GM12878 (cell line): ENCODE measurements at regions not wholly inside any gene's neighbourhood (a gene's known extent, or its start where the extent isn't known, plus 50 kb on each side); places are given as distances from the start of the nearest gene placed in this dataset.

Source experiments
- ATAC-seq: fragments of 200-7000 bp; cut with Tn5 transposase; 3 replicates; pipeline ENCODE4 v1.9.1; 2020; ENCODE audit warnings: mild to moderate bottlenecking, moderate library complexity
- BruUV-seq: library from RNA; stranded (reverse); fragments of 400-500 nt; replicated peaks from 2 replicates; lab custom pipeline; 2021; lab: Mats Ljungman, UMichigan
- CTCF ChIA-PET: fragments of 300-600 bp; sonication (Branson Sonifier 250); formaldehyde crosslinking; extraction: SDS; loops from one replicate; lab custom pipeline; 2021; ENCODE audit warnings: inconsistent platforms; lab: Yijun Ruan, JAX
- POLR2A ChIA-PET: fragments of 350-600 bp; formaldehyde crosslinking; extraction: SDS; loops from one replicate; lab custom pipeline; 2021; ENCODE audit warnings: inconsistent platforms; lab: Charles Lee
- RAD21 ChIA-PET: fragments of 300-600 bp; sonication (Branson Sonifier 250); formaldehyde crosslinking; loops from one replicate; lab custom pipeline; 2023; ENCODE audit warnings: antibody characterized with exemption; ENCODE audit not compliant: unreplicated experiment; lab: Charles Lee
- SMC1A ChIA-PET: fragments of 300-600 bp; sonication (Branson Sonifier 250); formaldehyde crosslinking; loops from one replicate; lab custom pipeline; 2023; ENCODE audit not compliant: unreplicated experiment, uncharacterized antibody; lab: Charles Lee
- DNase-seq: peaks from one replicate; pipeline ENCODE4 v3.0.0-alpha.2; 2011; ENCODE audit warnings: low read depth, low spot score
- FAIRE-seq: peaks from 3 replicates; lab custom pipeline; 2011; peaks lifted over from hg19 to GRCh38; lab: Jason Lieb, UNC
- H2AFZ ChIP-seq: 2 replicates; pipeline ENCODE4 v1.6.0; 2011; ENCODE audit warnings: low read depth, low read length, control low read depth; ENCODE audit not compliant: control insufficient read depth
- H3K27ac ChIP-seq: 2 replicates; pipeline ENCODE4 v1.5.1; 2011; ENCODE audit warnings: control low read depth; ENCODE audit not compliant: control insufficient read depth, insufficient read depth
- H3K27me3 ChIP-seq, 2 experiments: replicated peaks in 1 of 2; 2 replicates each; pipeline versions ENCODE4 v1.6.0 to v1.6.1; 2011; ENCODE audit warnings: low read length in 1 of 2; ENCODE audit not compliant: control insufficient read depth in 2 of 2, insufficient read depth in 2 of 2
- H3K36me3 ChIP-seq, 2 experiments: 2 replicates each; pipeline ENCODE4 v1.5.1; 2011; ENCODE audit warnings: low read length in 1 of 2; ENCODE audit not compliant: control insufficient read depth in 2 of 2, insufficient read depth in 2 of 2
- H3K4me1 ChIP-seq: 2 replicates; pipeline ENCODE4 v1.6.1; 2011; ENCODE audit warnings: mild to moderate bottlenecking, low read length, moderate library complexity, mixed read lengths; ENCODE audit not compliant: control insufficient read depth, insufficient read depth
- H3K4me2 ChIP-seq: 2 replicates; pipeline ENCODE4 v1.6.0; 2011; ENCODE audit warnings: control low read depth; ENCODE audit not compliant: control insufficient read depth, insufficient read depth
- H3K4me3 ChIP-seq: fragments of 200-600 bp; sonication (generic); 2 replicates; pipeline ENCODE4 v1.5.1; 2016
- H3K79me2 ChIP-seq: 2 replicates; pipeline ENCODE4 v1.6.0; 2011; ENCODE audit warnings: low read length; ENCODE audit not compliant: control insufficient read depth, insufficient read depth
- H3K9ac ChIP-seq: 2 replicates; pipeline ENCODE4 v1.8.0; 2011; ENCODE audit warnings: low read length, control low read depth, mixed read lengths; ENCODE audit not compliant: control insufficient read depth, insufficient read depth
- H3K9me3 ChIP-seq: replicated peaks from 3 replicates; pipeline ENCODE4 v1.5.1; 2011; ENCODE audit warnings: mild to moderate bottlenecking, low read length; ENCODE audit not compliant: control insufficient read depth, insufficient read depth
- H4K20me1 ChIP-seq: 2 replicates; pipeline ENCODE4 v1.6.0; 2011; ENCODE audit not compliant: control insufficient read depth, insufficient read depth
- GABPA ChIP-seq: IDR thresholded peaks from 2 replicates; pipeline ENCODE4 v1.6.1; 2014; ENCODE audit warnings: antibody characterized with exemption, low read depth, mild to moderate bottlenecking, inconsistent platforms
- IRF4 ChIP-seq: IDR thresholded peaks from 2 replicates; pipeline ENCODE4 v1.6.1; 2011; ENCODE audit warnings: low read depth, low read length
- KLF5 ChIP-seq: fragments of 450-650 bp; IDR thresholded peaks from 2 replicates; pipeline ENCODE4 v1.6.1; 2014; ENCODE audit warnings: mild to moderate bottlenecking; ENCODE audit not compliant: partially characterized antibody
- MEF2B ChIP-seq: fragments of 450-650 bp; IDR thresholded peaks from 2 replicates; pipeline ENCODE4 v1.6.1; 2018; ENCODE audit warnings: mild to moderate bottlenecking, moderate library complexity; ENCODE audit not compliant: partially characterized antibody, poor library complexity, severe bottlenecking
- MXI1 ChIP-seq: fragments of 150-350 bp; IDR thresholded peaks from 2 replicates; pipeline ENCODE4 v1.6.1; 2011; ENCODE audit warnings: low read depth, mild to moderate bottlenecking, inconsistent platforms, low read length, improper control_type of control experiment
- NBN ChIP-seq: fragments of 450-650 bp; IDR thresholded peaks from 2 replicates; pipeline ENCODE4 v1.6.1; 2016
- PAX8 ChIP-seq: fragments of 450-650 bp; IDR thresholded peaks from 2 replicates; pipeline ENCODE4 v1.6.1; 2017; ENCODE audit warnings: mild to moderate bottlenecking, moderate library complexity
- RBBP5 ChIP-seq: fragments of 200-600 bp; sonication (generic); conservative IDR thresholded peaks from 2 replicates; pipeline ENCODE4 v1.6.1; 2016
- SIN3A ChIP-seq: IDR thresholded peaks from 2 replicates; pipeline ENCODE4 v1.6.1; 2012; ENCODE audit warnings: low read depth, low read length, improper control_type of control experiment
- SIX5 ChIP-seq: IDR thresholded peaks from 2 replicates; pipeline ENCODE4 v1.6.1; 2011; ENCODE audit warnings: mild to moderate bottlenecking, low read depth, low read length, moderate library complexity; ENCODE audit not compliant: severe bottlenecking
- SMC3 ChIP-seq: IDR thresholded peaks from 2 replicates; pipeline ENCODE4 v1.6.1; 2011; ENCODE audit warnings: low read length, improper control_type of control experiment, borderline replicate concordance
- SP1 ChIP-seq: IDR thresholded peaks from one replicate; pipeline ENCODE4 v1.6.1; 2011; ENCODE audit warnings: low read depth, low read length
- ZBTB4 ChIP-seq: fragments of 450-650 bp; formaldehyde crosslinking; IDR thresholded peaks from 2 replicates; pipeline ENCODE4 v1.4.0; 2022; ENCODE audit warnings: mild to moderate bottlenecking, moderate library complexity
- ZNF24 ChIP-seq: fragments of 450-650 bp; IDR thresholded peaks from 2 replicates; pipeline ENCODE4 v1.6.1; 2017; ENCODE audit warnings: antibody characterized with exemption, mild to moderate bottlenecking
- ZNF592 ChIP-seq: fragments of 450-650 bp; IDR thresholded peaks from 2 replicates; pipeline ENCODE4 v1.6.1; 2017; ENCODE audit warnings: mild to moderate bottlenecking, moderate library complexity
- WGBS: methylation state at CpG from one replicate; pipeline ENCODE4 v1.1.6; 2016; ENCODE audit warnings: low lambda C conversion rate; ENCODE audit not compliant: insufficient replicate concordance, insufficient coverage; ENCODE audit errors: missing lambda C conversion rate; 5-methylcytosine and 5-hydroxymethylcytosine counted together
- in situ Hi-C: fragments of 300-500 bp; cut with MboI; formaldehyde crosslinking; loops from 9 replicates; pipeline ENCODE4 v1.14.3; 2018; ENCODE audit warnings: mixed read lengths
- intact Hi-C: fragments of 100-400 bp; cut with micrococcal nuclease; formaldehyde crosslinking; loops from one replicate; pipeline ENCODE4 v1.14.2; 2022; ENCODE audit not compliant: unreplicated experiment

DNA sequence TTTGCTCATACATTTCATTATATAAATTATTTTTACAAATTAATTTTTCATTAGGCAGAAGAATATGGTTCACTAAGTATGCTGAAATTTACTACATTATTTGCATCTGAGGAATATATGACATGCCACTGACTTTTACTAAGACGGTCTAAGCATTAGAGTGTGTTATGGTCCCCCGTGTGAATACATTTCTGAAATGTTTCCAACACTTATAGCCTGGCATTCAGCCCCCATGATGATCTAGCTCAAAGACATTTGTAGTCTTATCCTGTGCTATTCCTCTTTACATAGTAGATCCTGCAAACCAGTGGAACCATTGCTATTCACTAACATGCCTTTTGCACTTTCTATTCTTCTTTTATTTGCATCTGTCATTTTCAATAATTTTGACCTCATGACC lies 1878.0 kb downstream of the MRPL39 start:
- SMC1A ChIA-PET = interaction anchor here (1.0 kb wide), 1 partner anchor 9 kb away, joined by 4 read pairs; no protein-coding TSS in a partner anchor

GRCh38 chr21:23725576-23725975 lies 1881.7 kb downstream of the MRPL39 start:
- no peak overlapping the region for H3K27ac ChIP-seq
- 33% methylated on average over 3 of the region's 3 CpGs for WGBS
- ChIA-PET RAD21 (no interaction called here), SMC1A (interaction anchor here (0.6 to 1.5 kb wide), 2 partner anchors 35 to 68 kb away, joined by 3 read pairs; no protein-coding TSS in a partner anchor), POLR2A (no interaction called here), CTCF (interaction anchor here (1.1 to 1.6 kb wide), 2 partner anchors 27 to 57 kb away, joined by 3 read pairs; no protein-coding TSS in a partner anchor)
- DNase-seq (no peak), FAIRE-seq (no peak), ATAC-seq (no peak)
- H2AFZ ChIP-seq = no peak overlapping the region
- no peaks in the 10 kb centered on the region for H3K9me3 ChIP-seq
- in situ Hi-C loops = no loop called here
- H3K27me3 ChIP-seq = no peaks in the 10 kb centered on the region
- no peaks in the 10 kb centered on the region for H3K79me2 ChIP-seq
- no peaks in the 10 kb centered on the region for H4K20me1 ChIP-seq
- H3K4me2 ChIP-seq = no peak overlapping the region
- H3K4me1 ChIP-seq = no peaks in the 10 kb centered on the region
- intact Hi-C loops = no loop called here
- no peak overlapping the region for H3K9ac ChIP-seq
- no peak overlapping the region for H3K4me3 ChIP-seq
- no peaks in the 10 kb centered on the region for H3K36me3 ChIP-seq
- BruUV-seq = no TSS peak
- TF ChIP-seq ZNF24 = no peak
- no peak for TF ChIP-seq ZNF592
- TF ChIP-seq NBN = no peak
- TF ChIP-seq PAX8 = no peak
- no peak for TF ChIP-seq SP1
- no peak for TF ChIP-seq MXI1
- no peak for TF ChIP-seq SMC3
- no peak for TF ChIP-seq IRF4
- TF ChIP-seq RBBP5 = no peak
- TF ChIP-seq ZBTB4 (CRISPR knock-in tag) = no peak

More for the DNA sequence above, 1878.0 kb downstream of the MRPL39 start:
- no peak for FAIRE-seq
- Histone ChIP-seq H2AFZ (no peak overlapping the region), H3K9ac (no peak overlapping the region), H3K4me1 (no peaks in the 10 kb centered on the region), H3K4me3 (no peak overlapping the region), H3K9me3 (no peaks in the 10 kb centered on the region), H3K79me2 (no peaks in the 10 kb centered on the region), H3K4me2 (no peak overlapping the region), H3K27ac (no peak overlapping the region), H3K36me3 (no peaks in the 10 kb centered on the region), H3K27me3 (no peaks in the 10 kb centered on the region), H4K20me1 (no peaks in the 10 kb centered on the region)
- WGBS = 28% methylated on average over 2 of the region's 2 CpGs
- CTCF ChIA-PET = interaction anchor here (0.8 kb wide), 1 partner anchor 37 kb away, joined by 3 read pairs; no protein-coding TSS in a partner anchor
- intact Hi-C loops (no loop called here), in situ Hi-C loops (no loop called here)
- POLR2A ChIA-PET = interaction anchor here (0.6 kb wide), 1 partner anchor 101 kb away, joined by 6 read pairs; no protein-coding TSS in a partner anchor
- no peak for TF ChIP-seq GABPA
- no peak for TF ChIP-seq KLF5
- no peak for TF ChIP-seq SIX5
- no peak for TF ChIP-seq SIN3A
- no peak for TF ChIP-seq MEF2B
- no TSS peak for BruUV-seq
- DNase-seq = no peak
- RAD21 ChIA-PET = no interaction called here
- no peak for ATAC-seq
